ENCODE measurements at regions not wholly inside any gene's neighbourhood (a gene's known extent, or its start where the extent isn't known, plus 50 kb on each side); places are given as distances from the start of the nearest gene placed in this dataset.

GRCh38 chr14:25267186-25267585, 217.2 kb upstream of the STXBP6 start:
- H3K36me3 ChIP-seq (ENCODE audit: control insufficient read depth, insufficient read depth, low read length) = no peaks in the 10 kb centered on the region
- no peak overlapping the region for H3K4me3 ChIP-seq (replicated peaks; ENCODE audit: low read depth, low read length)
- no peak for DNase-seq (ENCODE audit: extremely low read depth, insufficient read length)
- H3K27me3 ChIP-seq (replicated peaks; ENCODE audit: control insufficient read depth, insufficient read depth, low read length) = no peaks in the 10 kb centered on the region
- no peak for TF ChIP-seq CTCF (IDR thresholded peaks at IDR 0.05; ENCODE audit: insufficient read depth, low read length, poor library complexity, severe bottlenecking)

GRCh38 chr14:25259470-25259869, 209.5 kb upstream of the STXBP6 start:
- Histone ChIP-seq H3K36me3 (ENCODE audit: control insufficient read depth, insufficient read depth, low read length) (no peaks in the 10 kb centered on the region), H3K4me3 (replicated peaks; ENCODE audit: low read depth, low read length) (no peak overlapping the region), H3K27me3 (replicated peaks; ENCODE audit: control insufficient read depth, insufficient read depth, low read length) (no peaks in the 10 kb centered on the region)
- TF ChIP-seq CTCF (IDR thresholded peaks at IDR 0.05; ENCODE audit: insufficient read depth, low read length, poor library complexity, severe bottlenecking) = no peak
- no peak for DNase-seq (ENCODE audit: extremely low read depth, insufficient read length)

GRCh38 chr14:25252793-25253192, 202.8 kb upstream of the STXBP6 start:
- no peaks in the 10 kb centered on the region for H3K27me3 ChIP-seq (replicated peaks; ENCODE audit: control insufficient read depth, insufficient read depth, low read length)
- no peak overlapping the region for H3K4me3 ChIP-seq (replicated peaks; ENCODE audit: low read depth, low read length)
- no peaks in the 10 kb centered on the region for H3K36me3 ChIP-seq (ENCODE audit: control insufficient read depth, insufficient read depth, low read length)
- no peak for TF ChIP-seq CTCF (IDR thresholded peaks at IDR 0.05; ENCODE audit: insufficient read depth, low read length, poor library complexity, severe bottlenecking)
- no peak for DNase-seq (ENCODE audit: extremely low read depth, insufficient read length)

- no peak for TF ChIP-seq CTCF (IDR thresholded peaks at IDR 0.05; ENCODE audit: insufficient read depth, low read length, poor library complexity, severe bottlenecking)
- no peaks in the 10 kb centered on the region for H3K27me3 ChIP-seq (replicated peaks; ENCODE audit: control insufficient read depth, insufficient read depth, low read length)
- DNase-seq (ENCODE audit: extremely low read depth, insufficient read length) = no peak
- H3K36me3 ChIP-seq (ENCODE audit: control insufficient read depth, insufficient read depth, low read length) = no peaks in the 10 kb centered on the region
- no peak overlapping the region for H3K4me3 ChIP-seq (replicated peaks; ENCODE audit: low read depth, low read length)
These were observed 200.6 kb upstream of the STXBP6 start for GRCh38 chr14:25250516-25250915.

- TF ChIP-seq CTCF (IDR thresholded peaks at IDR 0.05; ENCODE audit: insufficient read depth, low read length, poor library complexity, severe bottlenecking) = no peak
- DNase-seq (ENCODE audit: extremely low read depth, insufficient read length) = no peak
- H3K27me3 ChIP-seq (replicated peaks; ENCODE audit: control insufficient read depth, insufficient read depth, low read length) = no peaks in the 10 kb centered on the region
- H3K4me3 ChIP-seq (replicated peaks; ENCODE audit: low read depth, low read length) = no peak overlapping the region
- H3K36me3 ChIP-seq (ENCODE audit: control insufficient read depth, insufficient read depth, low read length) = no peaks in the 10 kb centered on the region
These were observed 197.7 kb upstream of the STXBP6 start for GRCh38 chr14:25247609-25248008.

GRCh38 chr14:25246751-25247150, 196.8 kb upstream of the STXBP6 start:
- Histone ChIP-seq H3K27me3 (replicated peaks; ENCODE audit: control insufficient read depth, insufficient read depth, low read length) (no peaks in the 10 kb centered on the region), H3K4me3 (replicated peaks; ENCODE audit: low read depth, low read length) (no peak overlapping the region), H3K36me3 (ENCODE audit: control insufficient read depth, insufficient read depth, low read length) (no peaks in the 10 kb centered on the region)
- DNase-seq (ENCODE audit: extremely low read depth, insufficient read length) = no peak
- no peak for TF ChIP-seq CTCF (IDR thresholded peaks at IDR 0.05; ENCODE audit: insufficient read depth, low read length, poor library complexity, severe bottlenecking)

All from GM06990 (cell line).